ENCODE measurements at regions not wholly inside any gene's neighbourhood (a gene's known extent, or its start where the extent isn't known, plus 50 kb on each side); places are given as distances from the start of the nearest gene placed in this dataset.
A peak's percentile ranks its signal among the peaks of the same experiment; 100 is the strongest.

DNA sequence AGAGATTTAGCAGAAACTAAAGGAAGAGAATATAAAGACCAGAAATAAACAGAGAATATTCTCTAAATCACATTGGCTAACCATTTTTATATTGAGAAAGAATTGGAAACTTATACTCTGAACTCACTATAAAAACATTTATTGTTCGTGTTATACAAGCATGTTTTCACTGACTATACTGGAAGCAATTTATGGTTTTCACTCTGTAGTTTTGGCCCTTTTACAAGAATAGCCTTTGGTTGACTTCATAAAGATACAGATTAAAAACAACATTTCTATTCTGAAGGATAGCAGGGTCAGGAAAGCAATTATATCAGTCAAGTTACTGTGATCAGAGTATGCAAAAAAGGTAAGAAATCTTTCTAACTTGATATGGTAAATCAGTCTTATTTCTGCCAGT, 965.7 kb upstream of the FAT3 start:
- Histone ChIP-seq H3K9ac (ENCODE audit: low read length) (no peak overlapping the region), H3K79me1 (ENCODE audit: low read length) (no peaks in the 10 kb centered on the region), H3K4ac (ENCODE audit: low read depth, low read length) (no peak overlapping the region), H3K4me3 (ENCODE audit: low read length) (no peak overlapping the region), H2BK120ac (ENCODE audit: low read depth, low read length) (no peak overlapping the region), H2BK15ac (replicated peaks; ENCODE audit: low read depth) (no peak overlapping the region), H3K23ac (ENCODE audit: low read length) (no peak overlapping the region), H4K5ac (ENCODE audit: low read length) (no peak overlapping the region), H3K56ac (ENCODE audit: low read length) (no peak overlapping the region), H3K36me3 (ENCODE audit: control insufficient read depth, insufficient read depth, low read length) (no peaks in the 10 kb centered on the region), H3K27ac (ENCODE audit: low read depth, low read length) (no peak overlapping the region), H3K4me2 (ENCODE audit: low read length) (no peak overlapping the region), H3K27me3 (ENCODE audit: insufficient read depth, low read length, poor library complexity) (no peaks in the 10 kb centered on the region), H3K79me2 (ENCODE audit: control insufficient read depth, insufficient read depth, low read length) (no peaks in the 10 kb centered on the region), H3K4me1 (ENCODE audit: control insufficient read depth, low read depth, low read length) (no peaks in the 10 kb centered on the region), H2BK5ac (ENCODE audit: low read length) (no peak overlapping the region), H3K18ac (ENCODE audit: low read length) (no peak overlapping the region), H2AK5ac (ENCODE audit: low read length) (no peak overlapping the region), H4K8ac (ENCODE audit: low read depth, low read length) (no peak overlapping the region)
- DNase-seq = no peak
- no CpG with 5 or more reads among the region's 1 CpG for WGBS (ENCODE audit: extremely low coverage, insufficient coverage, low lambda C conversion rate)

DNA sequence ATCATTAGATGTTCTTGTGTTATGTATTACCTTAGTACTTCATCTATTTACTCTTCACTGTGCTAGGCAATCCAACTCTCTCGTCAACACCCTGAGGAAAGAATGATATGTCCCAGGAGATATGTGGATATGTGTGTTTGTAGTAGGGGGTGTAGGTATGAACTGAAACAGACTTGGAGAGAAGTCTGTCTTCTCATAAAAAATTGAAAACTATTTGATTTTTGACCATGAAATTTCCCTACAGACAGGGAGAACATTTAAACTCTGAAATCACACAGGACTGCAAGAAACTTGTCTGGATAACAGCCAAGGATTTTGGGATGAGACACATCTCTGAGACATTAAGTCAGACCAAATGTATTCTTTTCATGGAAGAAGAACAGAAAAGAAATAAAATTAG, 967.0 kb upstream of the FAT3 start:
- H4K8ac ChIP-seq (ENCODE audit: low read depth, low read length) = no peak overlapping the region
- no CpG with 5 or more reads among the region's 1 CpG for WGBS (ENCODE audit: extremely low coverage, insufficient coverage, low lambda C conversion rate)
- H4K5ac ChIP-seq (ENCODE audit: low read length) = no peak overlapping the region
- no peaks in the 10 kb centered on the region for H3K36me3 ChIP-seq (ENCODE audit: control insufficient read depth, insufficient read depth, low read length)
- H3K9ac ChIP-seq (ENCODE audit: low read length) = no peak overlapping the region
- H3K79me1 ChIP-seq (ENCODE audit: low read length) = no peaks in the 10 kb centered on the region
- H3K4me3 ChIP-seq (ENCODE audit: low read length) = no peak overlapping the region
- no peak overlapping the region for H3K18ac ChIP-seq (ENCODE audit: low read length)
- H3K4ac ChIP-seq (ENCODE audit: low read depth, low read length) = no peak overlapping the region
- H2AK5ac ChIP-seq (ENCODE audit: low read length) = no peak overlapping the region
- H3K23ac ChIP-seq (ENCODE audit: low read length) = no peak overlapping the region
- H3K4me1 ChIP-seq (ENCODE audit: control insufficient read depth, low read depth, low read length) = no peaks in the 10 kb centered on the region
- H3K4me2 ChIP-seq (ENCODE audit: low read length) = no peak overlapping the region
- H2BK5ac ChIP-seq (ENCODE audit: low read length) = no peak overlapping the region
- no peak overlapping the region for H3K56ac ChIP-seq (ENCODE audit: low read length)
- no peak overlapping the region for H2BK120ac ChIP-seq (ENCODE audit: low read depth, low read length)
- DNase-seq = no peak
- no peak overlapping the region for H2BK15ac ChIP-seq (replicated peaks; ENCODE audit: low read depth)
- no peaks in the 10 kb centered on the region for H3K27me3 ChIP-seq (ENCODE audit: insufficient read depth, low read length, poor library complexity)
- H3K79me2 ChIP-seq (ENCODE audit: control insufficient read depth, insufficient read depth, low read length) = no peaks in the 10 kb centered on the region
- H3K27ac ChIP-seq (ENCODE audit: low read depth, low read length) = no peak overlapping the region

DNA sequence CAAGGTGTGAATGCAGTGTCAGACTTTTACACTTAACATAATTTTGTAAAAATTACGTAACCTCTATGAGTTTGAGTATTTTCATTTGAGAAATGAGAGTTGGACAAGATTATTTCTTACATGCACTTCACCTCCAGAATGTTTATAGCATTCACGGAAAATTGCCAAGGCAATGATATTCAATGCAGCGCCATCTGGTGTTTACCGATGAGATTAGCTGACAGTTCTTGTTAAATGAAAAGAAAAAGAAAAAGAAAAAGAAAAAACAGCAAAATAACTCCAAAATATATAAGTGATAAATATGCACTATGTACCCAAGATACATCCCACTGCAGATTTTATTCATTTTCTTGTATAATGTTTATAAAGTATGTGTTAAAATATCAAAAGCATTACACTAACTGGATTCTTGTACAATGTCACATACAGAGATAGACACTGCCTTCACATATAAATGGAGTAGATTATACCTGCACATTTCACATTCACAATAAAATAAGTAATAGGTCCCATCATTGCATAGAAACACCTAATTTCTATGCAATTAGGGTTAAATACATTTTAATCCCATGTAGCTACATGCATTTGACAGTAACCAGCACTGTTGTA, 976.3 kb upstream of the FAT3 start:
- Histone ChIP-seq H3K79me2 (ENCODE audit: control insufficient read depth, insufficient read depth, low read length) (no peaks in the 10 kb centered on the region), H3K27ac (ENCODE audit: low read depth, low read length) (no peak overlapping the region), H2BK5ac (ENCODE audit: low read length) (no peak overlapping the region), H2BK120ac (ENCODE audit: low read depth, low read length) (no peak overlapping the region), H3K56ac (ENCODE audit: low read length) (no peak overlapping the region), H3K79me1 (ENCODE audit: low read length) (no peaks in the 10 kb centered on the region), H4K5ac (ENCODE audit: low read length) (no peak overlapping the region), H4K8ac (ENCODE audit: low read depth, low read length) (no peak overlapping the region), H3K4me1 (ENCODE audit: control insufficient read depth, low read depth, low read length) (no peaks in the 10 kb centered on the region), H3K4ac (ENCODE audit: low read depth, low read length) (no peak overlapping the region), H2AK5ac (ENCODE audit: low read length) (no peak overlapping the region), H3K9ac (ENCODE audit: low read length) (no peak overlapping the region), H3K4me2 (ENCODE audit: low read length) (no peak overlapping the region), H3K27me3 (ENCODE audit: insufficient read depth, low read length, poor library complexity) (no peaks in the 10 kb centered on the region), H3K23ac (ENCODE audit: low read length) (no peak overlapping the region), H2BK15ac (replicated peaks; ENCODE audit: low read depth) (no peak overlapping the region), H3K18ac (ENCODE audit: low read length) (no peak overlapping the region), H3K36me3 (ENCODE audit: control insufficient read depth, insufficient read depth, low read length) (no peaks in the 10 kb centered on the region), H3K4me3 (ENCODE audit: low read length) (no peak overlapping the region)
- WGBS (ENCODE audit: extremely low coverage, insufficient coverage, low lambda C conversion rate) = no CpG with 5 or more reads among the region's 4 CpGs
- peak; percentile 46 for DNase-seq

GRCh38 chr11:91247009-91247735, 977.4 kb upstream of the FAT3 start:
- Histone ChIP-seq H3K4me2 (ENCODE audit: low read length) (no peak overlapping the region), H3K4me3 (ENCODE audit: low read length) (no peak overlapping the region), H2BK120ac (ENCODE audit: low read depth, low read length) (no peak overlapping the region), H2AK5ac (ENCODE audit: low read length) (no peak overlapping the region), H3K4me1 (ENCODE audit: control insufficient read depth, low read depth, low read length) (no peaks in the 10 kb centered on the region), H3K23ac (ENCODE audit: low read length) (no peak overlapping the region), H3K79me1 (ENCODE audit: low read length) (no peaks in the 10 kb centered on the region), H3K27me3 (ENCODE audit: insufficient read depth, low read length, poor library complexity) (no peaks in the 10 kb centered on the region), H4K5ac (ENCODE audit: low read length) (no peak overlapping the region), H3K56ac (ENCODE audit: low read length) (no peak overlapping the region), H3K36me3 (ENCODE audit: control insufficient read depth, insufficient read depth, low read length) (no peaks in the 10 kb centered on the region), H4K8ac (ENCODE audit: low read depth, low read length) (no peak overlapping the region), H3K27ac (ENCODE audit: low read depth, low read length) (no peak overlapping the region), H3K4ac (ENCODE audit: low read depth, low read length) (no peak overlapping the region), H2BK15ac (replicated peaks; ENCODE audit: low read depth) (no peak overlapping the region), H3K79me2 (ENCODE audit: control insufficient read depth, insufficient read depth, low read length) (no peaks in the 10 kb centered on the region), H3K18ac (ENCODE audit: low read length) (no peak overlapping the region), H2BK5ac (ENCODE audit: low read length) (no peak overlapping the region), H3K9ac (ENCODE audit: low read length) (no peak overlapping the region)
- no CpG with 5 or more reads among the region's 5 CpGs for WGBS (ENCODE audit: extremely low coverage, insufficient coverage, low lambda C conversion rate)
- DNase-seq = no peak

- Histone ChIP-seq H3K27me3 (ENCODE audit: insufficient read depth, low read length, poor library complexity) (no peaks in the 10 kb centered on the region), H3K27ac (ENCODE audit: low read depth, low read length) (no peak overlapping the region), H3K9ac (ENCODE audit: low read length) (no peak overlapping the region), H2BK15ac (replicated peaks; ENCODE audit: low read depth) (no peak overlapping the region), H3K18ac (ENCODE audit: low read length) (no peak overlapping the region), H3K4me1 (ENCODE audit: control insufficient read depth, low read depth, low read length) (no peaks in the 10 kb centered on the region), H4K8ac (ENCODE audit: low read depth, low read length) (no peak overlapping the region), H4K5ac (ENCODE audit: low read length) (no peak overlapping the region), H3K36me3 (ENCODE audit: control insufficient read depth, insufficient read depth, low read length) (no peaks in the 10 kb centered on the region), H2AK5ac (ENCODE audit: low read length) (no peak overlapping the region), H3K4me3 (ENCODE audit: low read length) (no peak overlapping the region), H2BK5ac (ENCODE audit: low read length) (no peak overlapping the region), H3K4ac (ENCODE audit: low read depth, low read length) (no peak overlapping the region), H3K56ac (ENCODE audit: low read length) (no peak overlapping the region), H2BK120ac (ENCODE audit: low read depth, low read length) (no peak overlapping the region), H3K23ac (ENCODE audit: low read length) (no peak overlapping the region), H3K79me1 (ENCODE audit: low read length) (no peaks in the 10 kb centered on the region), H3K4me2 (ENCODE audit: low read length) (no peak overlapping the region), H3K79me2 (ENCODE audit: control insufficient read depth, insufficient read depth, low read length) (no peaks in the 10 kb centered on the region)
- no CpG with 5 or more reads among the region's 4 CpGs for WGBS (ENCODE audit: extremely low coverage, insufficient coverage, low lambda C conversion rate)
- DNase-seq = no peak
Measured at GRCh38 chr11:91244912-91245311, 979.7 kb upstream of the FAT3 start.

- H2BK15ac ChIP-seq (replicated peaks; ENCODE audit: low read depth) = no peak overlapping the region
- no peak overlapping the region for H2AK5ac ChIP-seq (ENCODE audit: low read length)
- no peak overlapping the region for H3K23ac ChIP-seq (ENCODE audit: low read length)
- no peak overlapping the region for H3K4me2 ChIP-seq (ENCODE audit: low read length)
- H2BK120ac ChIP-seq (ENCODE audit: low read depth, low read length) = no peak overlapping the region
- H4K5ac ChIP-seq (ENCODE audit: low read length) = no peak overlapping the region
- H2BK5ac ChIP-seq (ENCODE audit: low read length) = no peak overlapping the region
- no peak overlapping the region for H3K9ac ChIP-seq (ENCODE audit: low read length)
- WGBS (ENCODE audit: extremely low coverage, insufficient coverage, low lambda C conversion rate) = no CpG with 5 or more reads among the region's 2 CpGs
- no peak for DNase-seq
- no peak overlapping the region for H3K4me3 ChIP-seq (ENCODE audit: low read length)
- H3K18ac ChIP-seq (ENCODE audit: low read length) = no peak overlapping the region
- no peaks in the 10 kb centered on the region for H3K27me3 ChIP-seq (ENCODE audit: insufficient read depth, low read length, poor library complexity)
- no peaks in the 10 kb centered on the region for H3K36me3 ChIP-seq (ENCODE audit: control insufficient read depth, insufficient read depth, low read length)
- no peaks in the 10 kb centered on the region for H3K4me1 ChIP-seq (ENCODE audit: control insufficient read depth, low read depth, low read length)
- no peak overlapping the region for H3K27ac ChIP-seq (ENCODE audit: low read depth, low read length)
- H3K79me2 ChIP-seq (ENCODE audit: control insufficient read depth, insufficient read depth, low read length) = no peaks in the 10 kb centered on the region
- no peak overlapping the region for H4K8ac ChIP-seq (ENCODE audit: low read depth, low read length)
- no peaks in the 10 kb centered on the region for H3K79me1 ChIP-seq (ENCODE audit: low read length)
- H3K56ac ChIP-seq (ENCODE audit: low read length) = no peak overlapping the region
- H3K4ac ChIP-seq (ENCODE audit: low read depth, low read length) = no peak overlapping the region
Measured at GRCh38 chr11:91243630-91244029, 981.0 kb upstream of the FAT3 start.

All from mesendoderm (in vitro differentiated cells).